HCT116 (cell line): ENCODE measurements at regions not wholly inside any gene's neighbourhood (a gene's known extent, or its start where the extent isn't known, plus 50 kb on each side); places are given as distances from the start of the nearest gene placed in this dataset.

ENCODE experiments used
- ATAC-seq: fragments of 200-7000 bp; cut with Tn5 transposase; 2 replicates; pipeline ENCODE4 v1.9.1; 2020; ENCODE audit warnings: mild to moderate bottlenecking, moderate library complexity
- BruUV-seq: library from RNA; stranded (reverse); fragments of 400-500 nt; replicated peaks from 2 replicates; lab custom pipeline; 2021; lab: Mats Ljungman, UMichigan
- CTCF ChIA-PET: fragments of 300-600 bp; sonication (Branson Sonifier 250); formaldehyde crosslinking; loops from one replicate; lab custom pipeline; 2021; ENCODE audit warnings: antibody characterized with exemption; lab: Charles Lee
- POLR2A ChIA-PET: fragments of 300-600, 350-600 bp; sonication (Branson Sonifier 250); formaldehyde crosslinking; loops from one replicate; lab custom pipeline; 2021; ENCODE audit warnings: antibody characterized with exemption; lab: Charles Lee
- RAD21 ChIA-PET, 2 experiments: fragments of 300-600 bp; sonication (Branson Sonifier 250); formaldehyde crosslinking; loops; one replicate each; lab custom pipeline; 2023; ENCODE audit warnings: low total read pairs in 2 of 2; ENCODE audit not compliant: uncharacterized antibody in 2 of 2, unreplicated experiment in 2 of 2, low non-redundant PET in 1 of 2; lab: Charles Lee
- DNase-seq: peaks from one replicate; pipeline ENCODE4 v3.0.0-alpha.2; 2010; ENCODE audit warnings: low read depth, low spot score
- H2AFZ ChIP-seq: fragments of 200-600 bp; shearing (Covaris generic), sonication (generic); 2 replicates; pipeline ENCODE4 v1.6.1; 2017; ENCODE audit warnings: low read depth, mixed run types, mixed read lengths, antibody characterized with exemption, low read length; ENCODE audit not compliant: poor library complexity, severe bottlenecking
- H3K27ac ChIP-seq: 2 replicates; pipeline ENCODE4 v1.5.1; 2012; ENCODE audit warnings: low read depth, low read length
- H3K27me3 ChIP-seq: fragments of 200-600 bp; sonication (generic); 2 replicates; pipeline ENCODE4 v1.6.1; 2016; ENCODE audit warnings: mixed run types, low read length, mixed read lengths; ENCODE audit not compliant: insufficient read depth
- H3K36me3 ChIP-seq, 2 experiments: fragments of 200-500 bp in 1 of 2; fragments of 200-600 bp in 1 of 2; sonication (Bioruptor generic) in 1 of 2; sonication (generic) in 1 of 2; 2 replicates each; pipeline versions ENCODE4 v1.5.1 to v1.6.1; 2014 to 2016; ENCODE audit warnings: low read length in 2 of 2, inconsistent platforms in 1 of 2, mixed read lengths in 1 of 2, mixed run types in 1 of 2; ENCODE audit not compliant: insufficient read depth in 2 of 2, control insufficient read depth in 1 of 2
- H3K4me1 ChIP-seq, 2 experiments: fragments of 200-600 bp in 1 of 2; sonication (generic) in 1 of 2; 2 replicates each; pipeline versions ENCODE4 v1.5.1 to v1.6.1; 2012 to 2017; ENCODE audit warnings: low read length in 2 of 2, inconsistent platforms in 1 of 2, mild to moderate bottlenecking in 1 of 2, mixed read lengths in 1 of 2, mixed run types in 1 of 2, moderate library complexity in 1 of 2; ENCODE audit not compliant: insufficient read depth in 2 of 2, control insufficient read depth in 1 of 2
- H3K4me2 ChIP-seq: fragments of 200-600 bp; sonication (generic); 2 replicates; pipeline ENCODE4 v1.6.1; 2017; ENCODE audit warnings: mixed run types, low read length, mixed read lengths
- H3K4me3 ChIP-seq, 2 experiments: fragments of 200-600 bp in 1 of 2; sonication (generic) in 1 of 2; replicated peaks in 1 of 2; 2 replicates each; pipeline ENCODE4 v1.5.1; 2011 to 2016; ENCODE audit warnings: low read length in 2 of 2, control low read depth in 1 of 2, low read depth in 1 of 2, mild to moderate bottlenecking in 1 of 2, mixed read lengths in 1 of 2, mixed run types in 1 of 2
- H3K79me2 ChIP-seq: fragments of 200-600 bp; sonication (generic); 2 replicates; pipeline ENCODE4 v1.6.1; 2017; ENCODE audit warnings: mild to moderate bottlenecking, mixed run types, low read length, moderate library complexity, mixed read lengths; ENCODE audit not compliant: insufficient read depth
- H3K9ac ChIP-seq: fragments of 200-600 bp; sonication (generic); 2 replicates; pipeline ENCODE4 v1.6.1; 2016; ENCODE audit warnings: low read length, mixed read lengths
- H3K9me2 ChIP-seq: fragments of 200-600 bp; sonication (generic), shearing (Covaris generic); 2 replicates; pipeline ENCODE4 v1.6.1; 2017; ENCODE audit warnings: mixed run types, mild to moderate bottlenecking, moderate library complexity; ENCODE audit not compliant: insufficient read depth
- H3K9me3 ChIP-seq, 2 experiments: fragments of 200-500 bp in 1 of 2; fragments of 200-600 bp in 1 of 2; sonication (Bioruptor generic) in 1 of 2; sonication (generic) in 1 of 2; 2 replicates each; pipeline ENCODE4 v1.6.1; 2014 to 2017; ENCODE audit warnings: low read length in 2 of 2, mixed read lengths in 2 of 2, inconsistent platforms in 1 of 2, low read depth in 1 of 2, mild to moderate bottlenecking in 1 of 2, mixed run types in 1 of 2, moderate library complexity in 1 of 2; ENCODE audit not compliant: control insufficient read depth in 1 of 2, insufficient read depth in 1 of 2
- H4K20me1 ChIP-seq: fragments of 200-600 bp; sonication (generic), shearing (Covaris generic); 2 replicates; pipeline ENCODE4 v1.6.1; 2017; ENCODE audit warnings: mixed run types, mild to moderate bottlenecking, moderate library complexity; ENCODE audit not compliant: insufficient read depth
- CBX3 ChIP-seq: IDR thresholded peaks from 2 replicates; pipeline ENCODE4 v1.6.1; 2012; ENCODE audit warnings: low read depth
- CTCF ChIP-seq, 3 experiments: fragments of 200-600 bp in 1 of 3; sonication (generic) in 1 of 3; IDR thresholded peaks in 2 of 3; conservative IDR thresholded peaks in 1 of 3; 2 replicates each; pipeline ENCODE4 v1.5.1; 2012 to 2017; ENCODE audit warnings: low read depth in 2 of 3, low read length in 2 of 3, antibody characterized with exemption in 1 of 3, borderline replicate concordance in 1 of 3, control low read depth in 1 of 3, mild to moderate bottlenecking in 1 of 3, mixed read lengths in 1 of 3, mixed run types in 1 of 3, moderate library complexity in 1 of 3; ENCODE audit not compliant: insufficient read depth in 1 of 3
- EGR1 ChIP-seq: IDR thresholded peaks from 2 replicates; pipeline ENCODE4 v1.6.1; 2012; ENCODE audit warnings: low read depth
- ELF1 ChIP-seq: IDR thresholded peaks from 2 replicates; pipeline ENCODE4 v1.6.1; 2012; ENCODE audit warnings: low read depth, borderline replicate concordance
- EZH2phosphoT487 ChIP-seq: fragments of 200-600 bp; IDR thresholded peaks from 2 replicates; pipeline ENCODE4 v1.6.1; 2018; ENCODE audit warnings: antibody characterized with exemption, borderline replicate concordance
- MAX ChIP-seq: IDR thresholded peaks from 2 replicates; pipeline ENCODE4 v1.6.1; 2012
- POLR2AphosphoS5 ChIP-seq: IDR thresholded peaks from 2 replicates; pipeline ENCODE4 v1.6.1; 2011; ENCODE audit warnings: mild to moderate bottlenecking, low read depth, low read length, moderate library complexity
- RAD21 ChIP-seq: IDR thresholded peaks from 2 replicates; pipeline ENCODE4 v1.6.1; 2012; ENCODE audit warnings: low read depth, mild to moderate bottlenecking
- SRF ChIP-seq: IDR thresholded peaks from 2 replicates; pipeline ENCODE4 v1.6.1; 2012; ENCODE audit warnings: low read depth
- TCF7L2 ChIP-seq: IDR thresholded peaks from 2 replicates; pipeline ENCODE4 v1.7.0; 2011; ENCODE audit warnings: borderline replicate concordance, inconsistent platforms; ENCODE audit not compliant: insufficient read depth, insufficient read length; ENCODE audit errors: extremely low read depth
- ZBTB33 ChIP-seq: IDR thresholded peaks from 2 replicates; pipeline ENCODE4 v1.6.1; 2011; ENCODE audit warnings: mild to moderate bottlenecking, low read length, moderate library complexity; ENCODE audit not compliant: insufficient replicate concordance; ENCODE audit errors: extremely low read depth
- ZFX ChIP-seq: fragments of 450-650 bp; IDR thresholded peaks from 2 replicates; pipeline ENCODE4 v1.6.1; 2017
- ZNF274 ChIP-seq: fragments of 200-500 bp; sonication (Bioruptor generic); IDR thresholded peaks from 2 replicates; pipeline ENCODE4 v1.6.1; 2014; ENCODE audit warnings: mild to moderate bottlenecking, low read depth, low read length, inconsistent platforms
- intact Hi-C: fragments of 100-400 bp; cut with micrococcal nuclease; formaldehyde crosslinking; loops from 2 replicates; pipeline ENCODE4 v1.10.0; 2022

GRCh38 chr6:130771741-130772140 is 55.5 kb upstream of the SMLR1 start (continued):
- TF ChIP-seq SRF (no peak), ZFX (no peak), TCF7L2 (no peak), EGR1 (no peak), MAX (no peak), ZBTB33 (no peak)

GRCh38 chr6:130773860-130774259 is 53.3 kb upstream of the SMLR1 start:
- ChIA-PET CTCF (no interaction called here), POLR2A (no interaction called here), RAD21 (no interaction called here)
- intact Hi-C loops: no loop called here
- Histone ChIP-seq H3K4me1 (no peaks in the 10 kb centered on the region), H3K9ac (no peak overlapping the region), H3K9me3 (no peaks in the 10 kb centered on the region), H4K20me1 (no peaks in the 10 kb centered on the region), H3K9me2 (no peaks in the 10 kb centered on the region), H3K27me3 (no peaks in the 10 kb centered on the region), H2AFZ (no peak overlapping the region), H3K27ac (no peak overlapping the region), H3K36me3 (no peaks in the 10 kb centered on the region), H3K79me2 (no peaks in the 10 kb centered on the region), H3K4me2 (no peak overlapping the region), H3K4me3 (no peak overlapping the region)
- DNase-seq: no peak
- ATAC-seq: no peak
- no TSS peak for BruUV-seq
- TF ChIP-seq SRF (no peak), ZNF274 (no peak), CTCF (IDR thresholded peaks at IDR 0.05 in 2 of 3, conservative IDR thresholded peaks at IDR 0.05 in 1 of 3; ENCODE audit: borderline replicate concordance in 1 of 3, insufficient read depth in 1 of 3, low read depth in 2 of 3, low read length in 2 of 3) (no peak), ELF1 (no peak), POLR2AphosphoS5 (no peak), RAD21 (no peak), CBX3 (no peak), EZH2phosphoT487 (no peak), ZBTB33 (no peak)
